AG04450 (cell line): ENCODE measurements at regions not wholly inside any gene's neighbourhood (a gene's known extent, or its start where the extent isn't known, plus 50 kb on each side); places are given as distances from the start of the nearest gene placed in this dataset.
"Not testable (repeated sequence)": the region's sequence is repeated elsewhere in the genome, so short reads cannot be mapped to it uniquely, and the experiment has no call there.

Experiments used
- CTCF ChIA-PET: fragments of 300-600, 350-600 bp; formaldehyde crosslinking; extraction: SDS; loops from one replicate; lab custom pipeline; 2022; ENCODE audit warnings: antibody characterized with exemption, inconsistent platforms; lab: Charles Lee
- POLR2A ChIA-PET: fragments of 350-600 bp; formaldehyde crosslinking; extraction: SDS; loops from one replicate; lab custom pipeline; 2021; ENCODE audit warnings: antibody characterized with exemption, inconsistent platforms; lab: Yijun Ruan, JAX
- DNase-seq: peaks from one replicate; pipeline ENCODE4 v3.0.0-alpha.2; 2011; ENCODE audit warnings: low read depth, low spot score
- H3K27ac ChIP-seq: one replicate; pipeline ENCODE4 v1.5.1; 2012; ENCODE audit warnings: low read depth, low read length, control low read depth
- H3K27me3 ChIP-seq: one replicate; pipeline ENCODE4 v1.6.0; 2012; ENCODE audit warnings: low read length; ENCODE audit not compliant: control insufficient read depth, insufficient read depth
- H3K4me3 ChIP-seq: 2 replicates; pipeline ENCODE4 v1.5.1; 2011; ENCODE audit warnings: mild to moderate bottlenecking, low read depth, low read length, control low read depth
- H3K9me3 ChIP-seq: 2 replicates; pipeline ENCODE4 v1.5.1; 2012; ENCODE audit warnings: low read length; ENCODE audit not compliant: control insufficient read depth, insufficient read depth
- TF ChIP-seq, protein P1 (sequence below): IDR thresholded peaks from 2 replicates; pipeline ENCODE4 v1.5.1; 2011; ENCODE audit warnings: low read depth, low read length, control low read depth, inconsistent platforms

DNA sequence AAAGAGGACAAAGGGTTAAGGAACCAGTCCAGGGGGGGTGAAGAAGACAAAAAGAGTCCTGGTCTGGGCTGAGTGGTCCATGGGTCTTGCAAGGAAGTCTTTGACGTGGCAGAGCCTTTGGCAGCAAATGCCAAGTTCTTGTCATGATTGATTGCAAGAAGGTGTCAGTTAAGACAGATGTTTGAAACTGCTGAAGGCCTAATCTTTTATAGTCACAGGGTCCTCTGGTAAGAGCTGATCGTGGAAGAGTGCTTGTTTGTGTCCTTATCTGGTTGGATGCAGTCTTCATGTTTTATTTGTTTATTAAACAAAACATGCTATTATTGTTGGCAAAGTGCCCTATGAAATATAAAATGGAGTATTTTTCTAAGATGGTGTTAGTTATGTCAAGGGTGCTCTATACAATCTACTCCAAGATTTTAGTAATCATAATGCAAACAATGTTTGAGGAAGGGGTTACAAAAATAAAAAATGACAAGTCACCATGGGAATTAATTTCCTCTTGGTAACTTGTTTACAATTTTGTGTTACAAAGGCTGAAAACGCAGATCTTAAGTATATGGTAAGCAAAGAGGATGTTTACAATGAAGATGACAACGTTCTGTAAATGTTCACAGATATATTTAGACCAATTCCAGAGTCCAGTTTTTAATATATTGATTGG is 85.9 kb downstream of the MAGED4 start:
- no peak for DNase-seq
- POLR2A ChIA-PET, result no interaction called here
- H3K27ac ChIP-seq, result no peak overlapping the region
- CTCF ChIA-PET, result no interaction called here
- H3K4me3 ChIP-seq, result no peak overlapping the region
- H3K9me3 ChIP-seq, result no peaks in the 10 kb centered on the region
- TF ChIP-seq, protein P1, sequence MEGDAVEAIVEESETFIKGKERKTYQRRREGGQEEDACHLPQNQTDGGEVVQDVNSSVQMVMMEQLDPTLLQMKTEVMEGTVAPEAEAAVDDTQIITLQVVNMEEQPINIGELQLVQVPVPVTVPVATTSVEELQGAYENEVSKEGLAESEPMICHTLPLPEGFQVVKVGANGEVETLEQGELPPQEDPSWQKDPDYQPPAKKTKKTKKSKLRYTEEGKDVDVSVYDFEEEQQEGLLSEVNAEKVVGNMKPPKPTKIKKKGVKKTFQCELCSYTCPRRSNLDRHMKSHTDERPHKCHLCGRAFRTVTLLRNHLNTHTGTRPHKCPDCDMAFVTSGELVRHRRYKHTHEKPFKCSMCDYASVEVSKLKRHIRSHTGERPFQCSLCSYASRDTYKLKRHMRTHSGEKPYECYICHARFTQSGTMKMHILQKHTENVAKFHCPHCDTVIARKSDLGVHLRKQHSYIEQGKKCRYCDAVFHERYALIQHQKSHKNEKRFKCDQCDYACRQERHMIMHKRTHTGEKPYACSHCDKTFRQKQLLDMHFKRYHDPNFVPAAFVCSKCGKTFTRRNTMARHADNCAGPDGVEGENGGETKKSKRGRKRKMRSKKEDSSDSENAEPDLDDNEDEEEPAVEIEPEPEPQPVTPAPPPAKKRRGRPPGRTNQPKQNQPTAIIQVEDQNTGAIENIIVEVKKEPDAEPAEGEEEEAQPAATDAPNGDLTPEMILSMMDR, result no peak
- no peaks in the 10 kb centered on the region for H3K27me3 ChIP-seq

DNA sequence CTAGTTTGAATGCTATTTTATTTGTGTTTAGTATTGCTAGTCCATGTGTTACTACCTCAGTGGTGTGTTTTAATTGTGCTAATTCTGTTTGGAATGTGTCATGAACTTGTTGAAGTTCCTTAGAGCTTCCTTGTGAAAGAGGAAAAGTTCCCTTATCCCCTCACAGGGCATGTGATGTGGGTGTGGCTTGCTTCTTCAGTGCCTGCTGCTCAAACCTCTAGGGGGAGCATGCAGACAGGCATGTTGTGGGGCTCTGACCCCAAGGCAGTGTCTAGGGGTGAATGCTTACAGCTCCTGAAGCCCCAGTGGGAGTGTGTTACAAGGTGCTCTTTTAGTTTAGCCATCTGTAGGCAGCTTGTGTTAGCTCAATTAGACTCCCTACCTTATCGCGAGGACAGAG is 86.5 kb downstream of the MAGED4 start:
- TF ChIP-seq, protein P1, result peak; percentile 25
- H3K27me3 ChIP-seq, result no peaks in the 10 kb centered on the region
- H3K4me3 ChIP-seq, result no peak overlapping the region
- CTCF ChIA-PET, result no interaction called here
- H3K27ac ChIP-seq, result no peak overlapping the region
- H3K9me3 ChIP-seq, result no peaks in the 10 kb centered on the region
- POLR2A ChIA-PET, result no interaction called here
- DNase-seq, result no peak

DNA sequence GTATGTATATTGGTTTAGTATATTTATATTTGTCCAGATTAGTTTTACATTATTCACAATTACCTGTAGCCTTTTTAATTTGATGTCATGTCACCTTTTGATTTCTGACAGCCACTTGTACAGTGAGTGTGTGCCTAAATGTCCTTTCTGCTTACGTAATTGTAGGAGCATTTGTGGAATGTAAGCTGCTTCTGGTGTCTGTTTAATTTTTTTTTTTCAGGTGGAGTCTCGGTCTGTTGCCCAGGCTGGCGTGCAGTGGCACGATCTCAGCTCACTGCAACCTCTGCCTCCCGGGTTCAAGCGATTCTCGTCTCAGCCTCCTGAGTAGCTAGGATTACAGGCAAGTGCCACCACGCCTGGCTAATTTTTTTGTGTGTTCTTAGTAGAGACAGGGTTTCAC is 91.2 kb upstream of the XAGE2 start:
- ChIA-PET POLR2A (no interaction called here), CTCF (no interaction called here)
- DNase-seq, result no peak
- TF ChIP-seq, protein P1, result no peak
- no peak overlapping the region for H3K27ac ChIP-seq
- no peak overlapping the region for H3K4me3 ChIP-seq
- no peaks in the 10 kb centered on the region for H3K9me3 ChIP-seq
- no peaks in the 10 kb centered on the region for H3K27me3 ChIP-seq

DNA sequence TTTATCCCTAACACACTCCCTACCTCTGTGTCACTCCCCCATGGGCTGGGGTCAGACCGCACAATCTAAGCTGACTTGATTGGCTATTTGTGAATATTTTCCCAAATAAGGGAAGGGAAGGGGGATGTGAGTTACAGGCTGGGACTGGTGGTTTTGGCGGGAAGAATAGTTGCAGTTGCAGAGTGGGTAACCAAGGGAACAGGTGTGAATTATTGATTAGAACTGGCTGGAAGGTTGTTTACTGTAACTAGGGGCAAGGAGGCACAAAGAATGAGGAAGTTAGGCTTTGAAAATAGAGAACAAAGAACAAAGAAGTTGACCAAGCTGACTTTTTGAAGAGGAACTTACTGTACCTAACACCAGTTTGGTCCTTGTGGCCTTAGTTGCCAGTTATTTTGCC is 88.0 kb upstream of the XAGE2 start:
- Histone ChIP-seq H3K4me3 (no peak overlapping the region), H3K27ac (no peak overlapping the region), H3K27me3 (no peaks in the 10 kb centered on the region), H3K9me3 (no peaks in the 10 kb centered on the region)
- TF ChIP-seq, protein P1, result no peak
- DNase-seq, result no peak
- ChIA-PET POLR2A (no interaction called here), CTCF (no interaction called here)

DNA sequence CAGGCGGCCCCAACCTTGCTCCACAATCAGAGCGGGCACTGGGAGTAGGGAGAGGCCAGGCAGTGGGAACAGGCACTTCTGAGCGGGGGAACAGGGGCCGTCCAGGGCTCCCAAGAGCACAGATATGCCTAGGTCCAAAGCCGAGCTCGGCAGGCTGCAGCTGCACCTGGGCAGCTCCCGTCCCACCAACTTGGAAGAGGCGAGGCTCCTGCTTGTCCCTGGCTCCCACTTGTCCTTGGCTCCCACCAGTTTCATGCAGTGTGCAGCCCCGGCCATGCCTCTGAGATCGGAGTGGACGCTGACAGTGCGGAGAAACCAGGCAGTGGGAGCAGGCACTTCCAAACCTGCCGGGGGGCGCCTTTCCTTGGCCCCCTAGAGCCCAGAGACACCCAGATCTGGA is 84.0 kb upstream of the XAGE2 start:
- TF ChIP-seq, protein P1, result no peak
- no peak for DNase-seq
- H3K9me3 ChIP-seq, result no peaks in the 10 kb centered on the region
- no peak overlapping the region for H3K27ac ChIP-seq
- no peak overlapping the region for H3K4me3 ChIP-seq
- no peaks in the 10 kb centered on the region for H3K27me3 ChIP-seq
- CTCF ChIA-PET, result no interaction called here
- POLR2A ChIA-PET, result no interaction called here

DNA sequence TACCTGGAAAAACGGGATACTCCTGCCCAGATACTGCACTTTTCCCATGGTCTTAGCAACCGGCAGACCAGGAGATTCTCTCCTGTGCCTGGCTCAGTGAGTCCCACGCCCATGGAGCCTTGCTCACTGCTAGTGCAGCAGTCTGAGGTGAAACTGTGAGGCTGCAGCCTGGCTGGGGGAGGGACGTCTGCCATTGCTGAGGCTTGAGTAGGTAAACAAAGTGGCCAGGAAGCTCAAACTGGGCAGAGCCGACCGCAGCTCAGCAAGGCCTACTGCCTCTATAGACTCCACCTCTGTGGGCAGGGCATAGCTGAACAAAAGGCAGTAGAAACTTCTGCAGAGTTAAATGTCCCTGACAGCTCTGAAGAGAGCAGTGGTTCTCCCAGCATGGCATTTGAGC is 69.9 kb upstream of the XAGE2 start:
- H3K27ac ChIP-seq, H3K4me3 ChIP-seq, POLR2A ChIA-PET, CTCF ChIA-PET, DNase-seq, H3K27me3 ChIP-seq, H3K9me3 ChIP-seq: not testable (repeated sequence)

DNA sequence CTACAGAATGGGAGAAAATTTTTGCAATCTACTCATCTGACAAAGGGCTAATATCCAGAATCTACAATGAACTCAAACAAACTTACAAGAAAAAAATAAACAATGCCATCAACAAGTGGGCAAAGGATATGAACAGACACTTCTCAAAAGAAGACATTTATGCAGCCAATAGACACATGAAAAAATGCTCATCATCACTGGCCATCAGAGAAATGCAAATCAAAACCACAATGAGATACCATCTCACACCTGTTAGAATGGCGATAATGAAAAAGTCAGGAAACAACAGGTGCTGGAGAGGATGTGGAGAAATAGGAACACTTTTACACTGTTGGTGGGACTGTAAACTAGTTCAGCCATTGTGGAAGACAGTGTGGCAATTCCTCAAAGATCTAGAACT is 60.3 kb upstream of the XAGE2 start:
- H3K9me3 ChIP-seq, CTCF ChIA-PET, H3K27ac ChIP-seq, POLR2A ChIA-PET, H3K4me3 ChIP-seq, DNase-seq, H3K27me3 ChIP-seq: not testable (repeated sequence)
